RPMI7951 (cell line): ENCODE measurements at regions not wholly inside any gene's neighbourhood (a gene's known extent, or its start where the extent isn't known, plus 50 kb on each side); places are given as distances from the start of the nearest gene placed in this dataset.
"Not testable (repeated sequence)": the region's sequence is repeated elsewhere in the genome, so short reads cannot be mapped to it uniquely, and the experiment has no call there.

Experiments used
- DNase-seq: peaks from one replicate; pipeline ENCODE4 v3.0.0-alpha.2; 2012; ENCODE audit warnings: low read depth

DNA sequence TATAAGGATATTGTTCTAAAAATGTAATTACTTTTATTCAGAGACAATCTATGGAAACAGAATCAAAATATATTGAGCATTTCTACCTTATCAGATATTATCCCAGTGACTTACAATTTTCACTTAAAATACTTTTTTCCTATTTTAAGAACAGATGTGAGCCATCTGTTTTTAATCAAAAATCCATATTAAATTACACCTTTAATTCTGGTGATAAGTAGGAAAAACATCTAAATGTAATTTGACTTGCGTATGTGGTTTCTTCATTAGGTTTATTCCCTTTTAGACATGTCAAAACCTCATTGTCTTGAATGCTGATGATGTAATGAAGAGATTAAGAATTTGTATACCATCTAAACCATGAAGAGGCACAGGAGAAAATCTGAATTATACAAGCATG, 1118.8 kb upstream of the TMPRSS15 start:
- no peak for DNase-seq

GRCh38 chr21:19523061-19523460, 1119.5 kb upstream of the TMPRSS15 start:
- DNase-seq, result no peak

DNA sequence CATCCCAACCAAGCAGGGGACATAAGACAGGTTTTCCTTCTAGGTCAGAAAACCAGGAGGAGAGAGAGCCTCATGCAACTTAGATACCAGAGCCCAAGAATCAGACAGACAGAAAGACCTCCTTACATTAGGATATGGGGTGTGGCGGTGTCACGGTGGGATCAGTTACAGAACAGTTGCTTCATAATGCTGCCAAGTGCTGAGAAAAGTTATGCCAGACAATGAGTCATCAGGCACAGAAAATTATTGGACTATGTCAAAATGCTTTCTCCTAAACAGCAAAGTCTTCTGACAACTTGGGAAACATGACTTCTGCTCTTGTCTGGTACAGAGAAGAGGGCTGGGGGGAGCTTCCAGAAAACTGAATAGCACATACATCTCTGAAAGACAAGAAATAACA, 1120.2 kb upstream of the TMPRSS15 start:
- DNase-seq, result no peak

- no peak for DNase-seq
Observed at GRCh38 chr21:19529031-19529430, 1125.4 kb upstream of the TMPRSS15 start.

GRCh38 chr21:19535356-19535755, 1131.8 kb upstream of the TMPRSS15 start:
- no peak for DNase-seq

DNA sequence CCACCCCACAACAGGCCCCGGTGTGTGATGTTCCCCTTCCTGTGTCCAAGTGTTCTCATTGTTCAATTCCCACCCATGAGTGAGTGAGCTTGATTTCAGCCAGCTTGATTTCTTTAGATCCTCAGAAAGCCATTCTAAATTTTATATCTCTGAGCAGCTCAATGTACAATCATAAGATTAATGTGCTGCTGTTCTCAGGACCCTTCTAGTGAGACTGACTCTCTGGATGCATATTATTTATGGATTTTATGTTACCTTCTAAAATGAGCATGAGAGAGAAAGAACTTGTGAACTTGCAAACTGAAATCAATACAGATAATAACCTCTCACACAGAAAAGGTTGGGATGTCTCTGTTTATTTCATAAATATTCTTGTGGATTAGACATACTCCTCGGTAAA, 1133.5 kb upstream of the TMPRSS15 start:
- no peak for DNase-seq

- DNase-seq, result no peak
Observed at GRCh38 chr21:19540287-19540686, 1136.7 kb upstream of the TMPRSS15 start.

GRCh38 chr21:19541602-19542001, 1138.0 kb upstream of the TMPRSS15 start:
- DNase-seq, result no peak

GRCh38 chr21:19544493-19544892, 1140.9 kb upstream of the TMPRSS15 start:
- not testable (repeated sequence) for DNase-seq

- DNase-seq, result no peak
Observed at GRCh38 chr21:19547951-19548840, 1144.6 kb upstream of the TMPRSS15 start.

DNA sequence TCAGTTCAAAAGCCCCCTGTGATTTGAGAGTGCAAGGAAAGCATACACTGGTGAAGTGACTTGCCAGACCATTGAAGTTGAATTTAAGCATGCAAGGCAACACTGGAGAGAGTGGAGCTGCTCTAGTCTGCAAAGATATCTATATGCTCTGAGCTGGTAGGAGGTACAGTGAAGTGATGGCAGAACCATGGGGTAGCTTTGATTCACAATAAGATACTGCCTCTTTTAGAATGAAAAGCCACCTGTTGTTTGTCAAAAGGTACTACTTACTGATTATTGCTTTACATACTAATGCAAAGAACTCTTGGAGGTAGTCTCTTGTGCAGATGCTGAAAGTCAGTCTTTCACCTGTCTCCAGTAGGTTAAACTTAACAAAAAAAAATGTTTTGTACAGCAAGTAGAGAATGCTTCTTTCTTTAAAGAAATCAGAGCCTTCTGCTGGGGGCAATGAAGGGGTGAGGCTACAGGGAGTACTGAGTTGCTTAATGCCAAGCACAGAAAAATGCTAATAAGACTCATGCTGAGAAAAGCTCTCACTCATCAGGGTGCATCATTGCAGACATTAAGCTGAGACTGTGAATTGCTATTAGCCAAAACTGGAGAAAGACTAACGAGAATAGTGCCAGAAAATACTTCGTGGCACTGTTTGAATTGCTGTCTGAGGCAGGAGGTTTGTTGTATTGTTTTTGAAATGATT, 1150.5 kb upstream of the TMPRSS15 start:
- DNase-seq, result no peak

DNA sequence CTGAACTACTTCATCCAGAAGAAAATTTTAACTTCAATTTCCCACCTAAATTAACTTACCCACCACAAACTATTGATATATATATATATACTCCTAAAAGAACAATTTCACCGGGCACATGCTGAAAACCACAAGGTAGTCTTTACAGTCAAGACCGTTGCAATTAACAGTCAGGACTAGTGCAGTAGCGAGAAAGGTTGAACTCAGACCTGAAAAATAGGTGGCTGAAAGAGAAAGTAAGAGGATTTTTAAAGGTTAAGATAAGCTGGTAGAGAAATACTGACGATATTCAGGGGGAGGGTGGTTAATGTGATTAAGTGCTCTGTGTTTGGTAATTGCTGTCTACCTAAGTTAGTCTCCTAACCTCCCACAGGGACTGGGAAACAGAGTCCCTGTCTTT, 1153.5 kb upstream of the TMPRSS15 start:
- no peak for DNase-seq

- no peak for DNase-seq
Observed at GRCh38 chr21:19557488-19557887, 1153.9 kb upstream of the TMPRSS15 start.

DNA sequence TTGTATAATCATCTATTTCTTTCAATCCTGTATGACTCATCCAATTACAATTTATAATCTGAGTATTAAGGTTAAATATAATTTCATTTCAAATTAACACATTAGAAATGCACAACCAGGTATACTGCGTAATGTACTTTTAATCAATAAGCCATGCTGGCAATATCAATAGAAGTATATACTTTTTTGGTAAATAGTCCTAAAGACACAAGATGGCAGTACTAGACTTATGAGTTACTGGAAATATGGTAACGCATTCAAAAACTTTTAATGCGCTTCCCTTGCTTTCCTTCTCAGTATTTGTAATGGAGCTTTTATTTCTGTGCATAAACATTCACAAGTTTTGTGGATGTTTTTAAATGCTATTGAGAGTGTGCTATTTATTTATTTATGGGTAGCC, 1162.0 kb upstream of the TMPRSS15 start:
- no peak for DNase-seq

DNA sequence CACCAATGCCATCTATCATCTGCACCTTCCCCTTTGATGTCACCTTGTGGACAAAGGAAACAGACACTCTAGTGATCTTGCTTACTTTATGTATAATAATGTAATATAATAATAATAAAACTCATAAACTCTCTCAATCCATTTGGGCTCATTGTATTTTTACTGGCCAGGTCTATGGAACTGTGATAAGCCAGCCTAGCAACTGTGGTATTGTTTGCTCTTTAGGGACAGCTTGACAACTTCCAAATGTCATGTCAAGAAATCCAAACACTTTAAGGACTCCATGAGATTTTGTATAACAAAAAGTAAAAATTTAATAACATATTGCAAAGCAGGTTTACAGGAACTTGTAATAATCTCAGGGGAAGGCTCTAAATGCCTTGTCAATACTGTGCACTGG, 1163.4 kb upstream of the TMPRSS15 start:
- no peak for DNase-seq

DNA sequence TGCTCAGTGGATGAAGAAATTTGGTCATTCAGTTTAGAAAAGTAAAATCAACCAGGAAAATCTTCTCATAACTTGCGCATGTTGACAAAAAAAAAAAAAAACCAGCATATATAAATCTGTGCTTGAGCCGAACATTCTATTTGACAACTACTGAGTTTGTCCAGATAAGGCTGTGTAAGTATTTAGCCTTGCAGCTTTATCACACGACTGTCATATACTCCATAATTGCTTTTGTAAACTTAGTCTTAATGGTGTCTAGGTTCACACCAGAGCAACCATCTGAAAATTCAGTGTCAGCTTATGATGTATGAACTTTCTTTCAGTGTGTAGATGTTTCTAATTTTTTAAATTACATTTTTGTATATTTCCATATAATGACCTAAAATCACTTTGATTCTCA, 1173.8 kb upstream of the TMPRSS15 start:
- DNase-seq, result no peak

DNA sequence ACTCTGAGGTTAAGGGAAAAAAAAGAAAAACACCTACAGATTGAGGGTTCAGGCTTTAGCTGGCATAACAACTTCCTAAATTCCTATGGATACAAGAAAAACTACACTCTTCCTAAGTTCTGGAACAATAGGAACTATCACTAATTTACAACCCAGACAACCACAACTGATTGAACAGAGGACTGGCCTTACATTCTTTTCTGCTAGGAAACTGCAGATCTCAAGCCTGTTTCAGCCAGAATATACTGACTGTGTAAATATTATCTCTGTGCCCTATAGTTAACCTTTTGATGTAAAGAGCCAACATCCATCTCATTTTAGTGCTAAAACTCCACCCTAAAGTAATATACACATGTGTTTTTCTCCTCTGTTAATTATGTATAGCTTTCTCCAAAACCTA, 1186.5 kb upstream of the TMPRSS15 start:
- no peak for DNase-seq

DNA sequence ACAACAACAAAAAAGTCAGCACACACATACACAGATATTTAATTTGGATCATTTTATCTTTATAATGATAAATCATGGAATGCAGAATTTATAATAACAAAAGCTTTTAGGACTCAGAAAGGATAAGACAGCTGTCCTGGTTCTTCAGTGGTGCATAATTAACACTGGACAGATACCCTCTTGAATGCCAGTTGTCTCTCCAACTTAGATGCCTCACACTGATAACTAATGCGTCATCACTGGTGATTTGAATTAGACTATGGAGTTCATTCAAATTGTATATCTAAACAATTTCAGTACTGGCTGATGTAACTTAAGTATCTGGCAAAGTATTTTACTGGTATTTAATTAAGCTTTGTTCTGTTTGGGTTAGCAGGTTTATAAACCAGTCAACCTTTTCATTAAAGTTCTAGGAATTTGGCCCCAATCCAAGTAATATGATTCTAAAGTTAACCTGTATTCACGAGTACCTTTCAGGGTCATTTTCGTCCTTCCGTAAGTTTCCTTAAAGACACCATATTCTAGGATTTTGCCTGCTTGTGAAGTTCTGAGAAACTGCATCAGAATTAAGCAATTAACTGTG, 1199.5 kb upstream of the TMPRSS15 start:
- DNase-seq, result no peak

DNA sequence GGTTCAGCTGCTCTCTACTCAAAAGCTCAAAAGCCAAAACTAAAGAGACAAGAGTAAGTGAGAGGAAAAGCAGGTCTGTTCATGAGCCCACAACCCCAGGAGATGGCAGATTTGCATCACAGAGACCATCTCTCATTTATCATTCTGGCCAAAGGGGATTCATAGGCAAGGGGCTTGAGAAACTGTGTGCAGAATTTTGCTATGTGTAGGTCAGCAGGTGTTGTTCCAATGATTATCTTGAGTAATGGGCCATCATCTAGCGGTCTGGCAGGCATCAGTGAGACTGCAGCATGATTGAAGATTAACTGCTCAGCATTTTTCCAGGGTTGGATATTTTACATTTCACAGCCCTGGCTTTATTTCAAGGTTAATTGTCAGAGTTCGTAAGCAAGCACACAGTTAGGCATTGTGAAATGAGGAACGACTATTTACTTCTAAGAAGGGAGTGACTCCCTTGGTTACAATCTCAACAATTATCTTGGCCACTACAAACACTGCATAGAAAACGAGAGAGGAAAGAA, 1204.6 kb upstream of the TMPRSS15 start:
- no peak for DNase-seq

DNA sequence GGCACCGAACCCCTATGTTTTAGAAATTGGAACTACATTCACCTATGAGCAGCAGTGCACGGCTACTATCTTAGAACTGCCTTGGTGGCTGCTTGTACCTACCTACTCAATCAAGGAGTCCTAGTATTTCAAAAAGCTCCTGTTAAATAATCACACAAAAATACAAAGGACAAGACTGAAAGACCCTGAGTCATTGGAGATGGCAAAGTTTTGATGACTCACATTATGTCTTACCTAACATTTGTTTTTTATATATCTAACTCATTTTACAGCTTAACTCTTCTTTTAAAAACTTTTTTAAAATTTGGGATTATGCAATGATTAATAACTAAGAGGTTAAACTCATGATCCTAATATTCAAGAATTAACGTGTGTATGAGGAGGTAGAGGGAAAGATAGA, 1206.0 kb upstream of the TMPRSS15 start:
- DNase-seq, result no peak

DNA sequence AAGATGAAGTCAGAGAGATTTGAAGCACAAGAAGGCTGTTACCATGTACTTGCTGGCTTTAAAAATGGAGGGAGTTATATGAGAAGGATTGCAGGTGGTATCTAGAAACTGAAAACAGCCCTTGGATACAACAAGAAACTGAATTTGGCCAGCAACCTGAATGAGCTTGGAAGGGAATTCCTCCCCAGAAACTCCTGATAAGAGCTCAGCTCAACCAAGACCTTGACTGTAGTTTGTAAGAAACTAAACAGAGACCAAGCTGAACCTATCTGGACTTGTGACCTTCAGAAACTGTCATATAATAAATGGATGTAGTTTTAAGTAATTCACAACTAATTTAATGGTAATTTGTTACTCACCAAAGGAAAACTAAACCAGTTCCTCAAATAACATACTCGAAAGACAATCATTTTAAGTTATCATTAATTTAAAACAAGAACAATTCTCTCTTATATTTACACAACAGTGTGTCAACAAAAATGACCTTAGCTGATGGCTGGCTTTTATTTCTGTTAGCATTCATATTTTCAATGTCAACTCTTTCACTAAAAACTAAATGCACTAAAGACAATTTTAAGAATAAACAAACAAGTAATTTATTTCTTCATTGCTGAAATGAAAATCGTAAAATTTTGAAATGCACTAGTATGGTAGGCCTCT, 1218.4 kb upstream of the TMPRSS15 start:
- no peak for DNase-seq

DNA sequence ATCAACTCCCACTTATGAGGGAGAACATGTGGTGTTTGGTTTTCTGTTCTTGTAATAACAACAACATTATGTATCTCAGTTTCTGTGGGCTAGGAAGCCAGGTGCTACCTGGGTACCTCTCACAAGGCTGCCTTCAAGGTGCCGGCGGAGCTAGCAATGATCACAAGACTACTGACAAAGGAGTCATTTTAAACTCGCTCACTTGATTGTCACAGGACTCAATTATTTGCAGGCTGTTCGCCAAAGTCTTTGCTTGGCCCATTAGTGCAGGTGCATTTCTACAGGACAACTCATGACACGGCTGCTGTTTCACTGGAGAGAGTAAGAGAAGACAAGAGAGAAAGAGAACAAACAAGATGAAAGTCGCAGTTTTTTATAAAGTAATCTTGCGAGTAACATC, 1237.4 kb upstream of the TMPRSS15 start:
- no peak for DNase-seq
